Uterus (tissue), 3 donors: ENCODE measurements at regions not wholly inside any gene's neighbourhood (a gene's known extent, or its start where the extent isn't known, plus 50 kb on each side); places are given as distances from the start of the nearest gene placed in this dataset.

ENCODE experiments used
- DNase-seq, 2 donors: peaks; one replicate each; pipeline ENCODE4 v3.0.0-alpha.2; 2019 to 2020
- H3K27ac ChIP-seq, 2 donors: fragments of 200-600 bp; sonication (generic); 1 replicate in 1 of 2; 2 replicates in 1 of 2; pipeline ENCODE4 v1.5.1; 2016 to 2018
- H3K27me3 ChIP-seq, 2 donors: fragments of 200-600 bp; sonication (generic); one replicate each; pipeline ENCODE4 v1.5.1; 2018 to 2019; ENCODE audit warnings: control low read depth in 1 of 2
- H3K36me3 ChIP-seq, 2 donors: fragments of 200-600 bp; sonication (generic); one replicate each; pipeline ENCODE4 v1.5.1; 2019; ENCODE audit warnings: control low read depth in 1 of 2
- H3K4me1 ChIP-seq, 2 donors: fragments of 200-600 bp; sonication (generic); one replicate each; pipeline ENCODE4 v1.5.1; 2018 to 2019; ENCODE audit warnings: control low read depth in 1 of 2
- H3K4me3 ChIP-seq, 2 donors: fragments of 200-600 bp; sonication (generic); 1 replicate in 1 of 2; 2 replicates in 1 of 2; pipeline ENCODE4 v1.5.1; 2018 to 2019; ENCODE audit warnings: mild to moderate bottlenecking in 1 of 2
- H3K9me3 ChIP-seq, 2 donors: fragments of 200-600 bp; sonication (generic); one replicate each; pipeline ENCODE4 v1.5.1; 2019; ENCODE audit warnings: control low read depth in 1 of 2
- POLR2A ChIP-seq, 2 donors: fragments of 450-650 bp; IDR thresholded peaks; one replicate each; pipeline ENCODE4 v1.6.1; 2016; ENCODE audit warnings: antibody characterized with exemption in 2 of 2, mild to moderate bottlenecking in 1 of 2, moderate library complexity in 1 of 2
- intact Hi-C: fragments of 100-400 bp; cut with DNase I; formaldehyde crosslinking; loops from one replicate; pipeline ENCODE4 v1.15.1; 2023; ENCODE audit warnings: low total_unique reads
- TF ChIP-seq, protein P1 (sequence below), 4 experiments: fragments of 200-600 bp in 2 of 4; fragments of 450-650 bp in 2 of 4; sonication (generic) in 2 of 4; IDR thresholded peaks; one replicate each; pipeline ENCODE4 v1.5.1; 2016 to 2019; ENCODE audit warnings: antibody characterized with exemption in 4 of 4, mild to moderate bottlenecking in 2 of 4, moderate library complexity in 1 of 4
- donor health status: DM: yes; HTN: yes; CAD: no.

DNA sequence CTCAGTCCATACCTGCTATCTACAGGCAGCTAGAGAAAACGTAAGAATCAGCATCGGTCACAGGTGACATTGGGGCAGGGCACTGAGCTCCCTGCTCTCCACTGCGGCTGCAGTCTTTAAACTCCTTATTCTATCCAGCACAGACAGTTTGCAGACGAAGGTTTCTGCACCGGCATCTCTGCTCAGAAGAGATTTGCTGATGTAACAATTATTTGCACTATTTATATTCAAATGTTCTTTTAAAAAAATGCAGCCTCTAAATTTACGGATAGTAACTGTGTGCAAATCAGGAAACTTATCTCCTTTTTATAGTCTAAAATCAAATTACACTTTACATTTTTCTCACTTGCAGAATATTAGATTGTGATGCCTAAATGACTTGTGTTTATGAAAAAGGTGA lies 671.0 kb downstream of the VRK1 start:
- no peaks in the 10 kb centered on the region for H3K27me3 ChIP-seq
- intact Hi-C loops, result no loop called here
- H3K27ac ChIP-seq, result no peak overlapping the region
- no peaks in the 10 kb centered on the region for H3K9me3 ChIP-seq
- no peak overlapping the region for H3K4me3 ChIP-seq
- TF ChIP-seq POLR2A (IDR thresholded peaks at IDR 0.05), result no peak
- no peaks in the 10 kb centered on the region for H3K36me3 ChIP-seq
- no peak for DNase-seq
- no peaks in the 10 kb centered on the region for H3K4me1 ChIP-seq

DNA sequence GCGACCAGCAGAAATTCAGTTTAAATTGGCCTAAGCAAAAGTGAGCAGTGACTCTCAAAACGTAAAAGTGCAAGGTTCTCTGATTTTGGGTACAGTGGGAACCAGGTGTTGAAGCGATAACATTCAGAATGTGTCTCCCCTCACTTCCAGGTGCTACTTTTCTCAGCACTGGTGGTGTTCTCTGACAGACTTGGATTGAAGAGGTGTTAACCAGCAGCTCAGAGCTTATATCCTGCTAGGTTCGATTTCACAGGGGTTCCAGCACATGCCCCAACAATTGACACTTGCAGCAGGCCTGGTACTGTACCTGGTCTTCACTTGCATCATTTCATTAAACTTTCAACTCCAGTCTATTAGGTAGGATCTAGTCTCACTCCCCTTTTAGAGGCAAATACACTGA lies 680.2 kb downstream of the VRK1 start:
- Histone ChIP-seq H3K4me3 (no peak overlapping the region), H3K27me3 (no peaks in the 10 kb centered on the region), H3K4me1 (no peaks in the 10 kb centered on the region), H3K9me3 (no peaks in the 10 kb centered on the region), H3K27ac (no peak overlapping the region), H3K36me3 (no peaks in the 10 kb centered on the region)
- TF ChIP-seq, protein P1, sequence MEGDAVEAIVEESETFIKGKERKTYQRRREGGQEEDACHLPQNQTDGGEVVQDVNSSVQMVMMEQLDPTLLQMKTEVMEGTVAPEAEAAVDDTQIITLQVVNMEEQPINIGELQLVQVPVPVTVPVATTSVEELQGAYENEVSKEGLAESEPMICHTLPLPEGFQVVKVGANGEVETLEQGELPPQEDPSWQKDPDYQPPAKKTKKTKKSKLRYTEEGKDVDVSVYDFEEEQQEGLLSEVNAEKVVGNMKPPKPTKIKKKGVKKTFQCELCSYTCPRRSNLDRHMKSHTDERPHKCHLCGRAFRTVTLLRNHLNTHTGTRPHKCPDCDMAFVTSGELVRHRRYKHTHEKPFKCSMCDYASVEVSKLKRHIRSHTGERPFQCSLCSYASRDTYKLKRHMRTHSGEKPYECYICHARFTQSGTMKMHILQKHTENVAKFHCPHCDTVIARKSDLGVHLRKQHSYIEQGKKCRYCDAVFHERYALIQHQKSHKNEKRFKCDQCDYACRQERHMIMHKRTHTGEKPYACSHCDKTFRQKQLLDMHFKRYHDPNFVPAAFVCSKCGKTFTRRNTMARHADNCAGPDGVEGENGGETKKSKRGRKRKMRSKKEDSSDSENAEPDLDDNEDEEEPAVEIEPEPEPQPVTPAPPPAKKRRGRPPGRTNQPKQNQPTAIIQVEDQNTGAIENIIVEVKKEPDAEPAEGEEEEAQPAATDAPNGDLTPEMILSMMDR (IDR thresholded peaks at IDR 0.05), result no peak
- TF ChIP-seq POLR2A (IDR thresholded peaks at IDR 0.05), result no peak
- no peak for DNase-seq
- intact Hi-C loops, result no loop called here

DNA sequence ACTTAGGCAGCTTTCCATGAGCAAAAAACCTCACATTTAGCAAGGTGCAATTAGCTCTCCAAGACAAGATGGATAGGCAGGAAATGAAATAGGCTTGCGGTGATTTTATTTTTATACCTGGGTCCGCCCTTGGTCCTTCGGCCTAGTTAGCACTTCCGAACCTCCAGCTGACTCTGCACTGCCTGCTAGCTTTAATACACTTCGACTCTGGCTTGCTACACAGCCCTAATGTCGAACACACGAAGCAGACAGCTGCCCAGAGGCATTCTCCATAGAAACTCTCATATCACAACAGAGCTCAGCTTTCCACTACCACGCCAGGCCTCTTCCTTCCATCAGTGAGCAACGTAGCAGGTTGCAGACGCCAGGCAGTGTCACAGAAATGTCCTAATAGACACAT lies 688.0 kb downstream of the VRK1 start:
- Histone ChIP-seq H3K4me1 (no peaks in the 10 kb centered on the region), H3K9me3 (no peaks in the 10 kb centered on the region), H3K4me3 (no peak overlapping the region), H3K27me3 (no peaks in the 10 kb centered on the region), H3K27ac (no peak overlapping the region), H3K36me3 (no peaks in the 10 kb centered on the region)
- TF ChIP-seq, protein P1 (IDR thresholded peaks at IDR 0.05), result no peak
- TF ChIP-seq POLR2A (IDR thresholded peaks at IDR 0.05), result no peak
- intact Hi-C loops, result no loop called here
- DNase-seq, result no peak

DNA sequence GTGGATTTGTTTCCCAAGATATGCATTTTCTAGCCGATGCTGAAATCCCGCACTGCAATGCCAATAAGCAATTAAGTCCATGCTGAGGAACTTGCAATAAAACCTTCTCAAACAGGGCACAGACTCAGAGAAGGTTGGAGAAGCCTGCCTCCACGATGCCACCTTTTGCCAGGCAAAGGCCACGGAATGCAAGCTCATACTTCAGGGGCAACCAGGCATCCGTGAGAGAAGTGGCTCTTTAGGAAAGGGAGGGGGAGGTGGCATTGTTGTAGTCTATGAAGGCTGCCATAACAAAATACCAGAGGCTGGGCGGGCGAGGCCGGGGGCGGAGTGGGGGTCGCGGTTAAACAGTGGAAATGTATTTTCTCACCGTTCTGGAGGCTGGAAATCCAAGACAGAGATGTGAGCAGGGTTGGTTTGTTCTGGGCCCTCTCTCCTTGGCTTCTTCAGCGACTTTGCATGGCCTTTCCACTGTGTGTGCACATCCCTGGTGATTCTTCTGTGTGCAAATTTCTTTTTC lies 689.5 kb downstream of the VRK1 start:
- H3K4me1 ChIP-seq, result no peaks in the 10 kb centered on the region
- no peak for DNase-seq
- H3K27me3 ChIP-seq, result no peaks in the 10 kb centered on the region
- no peak overlapping the region for H3K4me3 ChIP-seq
- H3K9me3 ChIP-seq, result no peaks in the 10 kb centered on the region
- no peaks in the 10 kb centered on the region for H3K36me3 ChIP-seq
- no peak for TF ChIP-seq POLR2A (IDR thresholded peaks at IDR 0.05)
- TF ChIP-seq, protein P1 (IDR thresholded peaks at IDR 0.05), result no peak
- intact Hi-C loops, result no loop called here
- H3K27ac ChIP-seq, result no peak overlapping the region

DNA sequence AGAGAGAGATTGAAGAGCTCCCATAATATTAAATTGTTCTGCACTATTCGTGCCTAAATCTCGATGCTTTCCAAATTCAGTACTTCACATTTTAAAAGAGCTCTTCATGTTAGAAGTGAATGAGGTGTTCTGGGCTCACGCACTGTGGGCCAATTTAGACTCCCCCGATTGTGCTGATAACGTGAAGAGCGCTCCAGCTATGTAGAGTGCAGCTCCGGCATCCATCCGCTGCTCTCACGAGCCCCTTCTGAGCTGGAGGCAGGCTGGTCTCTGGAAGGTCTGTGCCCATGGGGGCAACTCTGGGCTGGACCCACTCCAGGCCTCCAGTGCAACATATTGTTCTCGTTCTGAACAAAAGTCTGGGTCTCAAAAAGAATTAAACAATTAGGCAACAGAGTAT lies 692.6 kb downstream of the VRK1 start:
- no peak for TF ChIP-seq POLR2A (IDR thresholded peaks at IDR 0.05)
- TF ChIP-seq, protein P1 (IDR thresholded peaks at IDR 0.05), result no peak
- Histone ChIP-seq H3K27me3 (no peaks in the 10 kb centered on the region), H3K9me3 (no peaks in the 10 kb centered on the region), H3K27ac (no peak overlapping the region), H3K36me3 (no peaks in the 10 kb centered on the region), H3K4me3 (no peak overlapping the region), H3K4me1 (no peaks in the 10 kb centered on the region)
- intact Hi-C loops, result no loop called here
- DNase-seq, result no peak

DNA sequence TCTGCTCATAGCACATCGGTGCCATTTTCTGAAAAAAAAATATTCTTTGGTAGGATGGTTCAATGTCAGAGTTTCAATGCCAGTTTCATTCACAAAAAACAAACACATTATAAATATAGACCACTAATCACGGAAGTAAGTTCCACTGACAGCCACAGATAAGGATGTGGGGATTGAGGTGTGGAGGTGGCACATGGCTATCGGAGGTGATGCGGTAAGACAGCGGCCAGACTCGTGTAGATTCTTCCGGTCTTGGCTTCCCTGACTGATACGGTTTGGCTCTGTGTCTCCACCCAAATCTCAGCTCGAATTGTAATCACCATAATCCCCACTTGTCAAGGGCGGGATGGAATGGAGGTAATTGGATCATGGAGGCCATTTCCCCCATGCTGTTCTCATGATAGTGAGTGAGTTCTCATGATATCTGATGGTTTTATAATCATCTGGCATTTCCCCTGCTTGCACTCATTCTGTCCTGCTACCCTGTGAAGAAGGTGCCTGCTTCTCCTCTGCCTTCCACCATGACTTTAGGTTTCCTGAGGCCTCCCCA lies 693.4 kb downstream of the VRK1 start:
- Histone ChIP-seq H3K4me1 (no peaks in the 10 kb centered on the region), H3K36me3 (no peaks in the 10 kb centered on the region), H3K4me3 (no peak overlapping the region), H3K9me3 (no peaks in the 10 kb centered on the region), H3K27ac (no peak overlapping the region), H3K27me3 (no peaks in the 10 kb centered on the region)
- TF ChIP-seq POLR2A (IDR thresholded peaks at IDR 0.05), result no peak
- TF ChIP-seq, protein P1 (IDR thresholded peaks at IDR 0.05), result no peak
- no peak for DNase-seq
- intact Hi-C loops, result no loop called here
